HG03280 (cell line): ENCODE measurements at regions not wholly inside any gene's neighbourhood (a gene's known extent, or its start where the extent isn't known, plus 50 kb on each side); places are given as distances from the start of the nearest gene placed in this dataset.

Experiments used
- ATAC-seq: cut with Tn5 transposase; IDR thresholded peaks from one replicate; pipeline ENCODE4 v1.9.1; 2021; ENCODE audit warnings: mild to moderate bottlenecking, moderate library complexity; ENCODE audit not compliant: unreplicated experiment

DNA sequence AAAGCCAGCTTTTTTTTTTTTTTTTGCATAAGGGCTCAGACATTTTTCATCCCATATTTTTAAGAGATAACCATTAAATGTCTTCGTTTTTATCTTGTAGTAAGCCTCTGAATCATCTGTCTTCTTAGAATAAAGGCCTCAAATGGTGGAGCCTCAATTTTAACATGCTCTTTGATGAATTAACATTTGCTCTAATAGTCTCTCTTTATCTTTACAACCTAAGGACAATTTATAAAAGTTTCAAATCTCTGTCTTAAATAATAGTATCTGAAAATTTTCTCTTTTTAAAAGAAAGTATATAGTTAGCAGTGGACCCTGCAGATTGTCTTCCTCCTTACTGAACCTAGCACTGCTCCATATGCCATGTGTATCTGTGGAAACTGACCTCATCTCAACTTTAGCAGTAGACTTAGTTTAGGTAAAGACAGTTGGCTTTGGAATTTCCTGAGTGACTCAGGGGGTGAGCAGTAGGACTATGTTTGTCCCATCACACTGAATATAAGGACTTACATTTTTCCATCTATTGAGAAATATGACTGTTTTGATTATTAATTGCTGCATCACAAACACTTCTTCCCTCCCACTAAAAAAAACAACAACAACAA lies 1658.0 kb downstream of the STIM2 start:
- no peak for ATAC-seq

DNA sequence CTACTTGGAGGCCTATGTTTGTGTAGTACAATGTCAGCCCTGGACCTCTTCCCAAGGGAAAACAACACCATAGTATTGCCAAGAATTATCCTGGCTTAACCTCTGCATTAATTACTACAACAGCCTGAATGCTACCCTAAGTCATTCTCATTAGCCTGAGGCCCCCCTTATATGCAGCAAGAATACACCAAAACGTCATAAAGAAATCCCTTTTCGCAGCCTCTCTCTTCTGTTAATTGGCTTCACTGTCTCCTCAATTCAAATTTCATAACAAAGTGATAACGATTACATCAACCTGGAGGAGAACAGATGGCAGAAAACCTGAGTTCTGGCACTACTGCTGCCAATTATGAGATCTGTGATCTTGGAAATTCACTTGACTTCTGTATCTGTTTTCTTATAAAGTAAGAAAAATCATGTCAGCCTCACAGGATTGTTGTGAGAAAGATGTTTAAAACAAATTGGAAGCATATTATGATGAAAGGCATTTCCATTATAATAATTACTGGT lies 1663.1 kb downstream of the STIM2 start:
- no peak for ATAC-seq

DNA sequence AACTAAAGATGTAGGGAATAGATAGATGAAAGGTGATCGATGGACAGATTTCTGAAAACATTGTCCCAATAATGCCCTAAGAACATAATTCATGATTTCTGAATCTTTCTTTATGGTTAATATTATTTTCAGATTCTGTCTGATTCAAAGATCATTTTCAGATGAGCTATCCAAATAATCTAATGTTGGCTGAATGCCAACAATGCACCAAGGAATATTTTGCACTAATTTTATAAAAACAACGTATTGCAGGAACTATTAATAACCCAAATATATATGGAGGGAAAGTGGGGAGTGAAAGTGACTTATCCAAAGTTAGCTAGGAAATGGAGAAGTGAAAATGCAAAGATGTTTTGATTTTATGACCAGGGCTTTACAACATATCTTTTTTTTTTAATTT lies 1675.5 kb downstream of the STIM2 start:
- ATAC-seq: no peak

DNA sequence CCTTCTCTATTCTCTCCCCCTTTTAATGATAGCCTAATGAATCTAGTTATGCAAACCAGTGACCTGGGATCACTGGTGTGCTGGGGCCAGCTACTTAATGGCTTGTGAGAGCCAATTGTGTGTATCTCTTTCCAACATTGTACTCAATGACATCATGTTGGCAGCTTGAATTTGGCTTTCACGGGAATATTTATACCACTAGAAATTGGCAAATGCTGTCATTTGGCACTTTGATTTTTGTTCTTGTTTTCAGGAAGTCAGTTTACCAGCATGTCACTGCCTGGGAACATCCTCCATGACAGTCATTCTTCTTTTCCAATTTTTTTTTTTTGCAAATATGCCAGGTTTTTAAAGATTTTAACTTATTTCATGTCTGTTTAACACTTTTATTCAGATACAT lies 1685.3 kb downstream of the STIM2 start:
- no peak for ATAC-seq

DNA sequence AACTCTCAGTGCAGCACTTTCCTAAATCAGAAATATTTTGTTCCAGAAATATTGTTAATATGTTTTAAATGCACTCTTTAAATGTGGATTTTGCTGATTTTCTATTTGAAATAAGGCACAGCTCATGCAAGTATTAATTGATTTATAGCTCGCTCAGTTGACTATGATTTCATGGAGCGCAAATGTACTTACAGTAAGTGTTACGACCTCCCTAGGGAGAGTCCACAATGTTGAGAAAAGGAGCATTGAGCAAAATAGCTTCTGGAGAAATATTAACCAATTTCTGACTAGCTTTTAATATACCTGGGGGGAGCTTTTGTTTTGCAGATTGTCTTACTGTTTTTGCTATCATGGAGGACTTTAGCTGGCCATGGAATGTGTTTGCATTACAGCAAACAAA lies 1687.5 kb downstream of the STIM2 start:
- no peak for ATAC-seq

DNA sequence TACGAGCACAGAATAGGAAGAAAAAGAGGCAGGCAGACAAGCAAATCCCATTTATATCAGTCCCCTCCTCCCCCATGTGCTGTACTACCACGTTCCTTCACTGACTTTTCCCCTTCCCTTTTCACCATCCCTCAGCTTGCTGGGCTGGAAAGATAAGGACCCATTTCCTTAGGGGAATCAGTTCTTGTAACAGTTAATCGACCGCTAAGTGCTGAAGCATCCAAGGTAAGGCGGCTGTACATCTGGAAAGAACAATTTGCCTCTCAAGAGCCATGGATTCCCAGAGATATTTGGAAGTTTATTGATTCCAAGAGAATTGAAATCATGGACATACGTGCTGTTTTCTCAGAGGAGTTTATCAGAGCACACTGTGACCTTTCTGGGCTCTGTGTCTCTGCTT lies 1688.0 kb downstream of the STIM2 start:
- ATAC-seq: no peak

DNA sequence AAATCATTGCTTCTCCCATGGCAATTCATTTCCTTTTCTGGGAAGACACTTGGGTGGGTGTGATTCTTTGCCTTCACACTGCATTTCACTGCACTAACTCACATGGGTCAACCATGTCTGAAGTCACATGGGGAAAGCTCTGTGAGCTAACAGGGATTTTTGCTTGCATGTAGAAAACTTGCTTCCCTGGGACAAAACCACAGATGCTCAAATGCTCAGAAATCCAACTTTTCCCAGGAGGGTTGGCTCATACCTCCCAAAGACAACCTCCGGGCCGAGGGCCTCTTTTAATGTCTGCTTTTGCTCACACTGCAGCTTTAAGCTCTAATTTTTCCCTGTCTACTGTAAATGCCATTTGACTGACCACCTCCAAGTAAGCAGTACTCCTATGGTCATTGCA lies 1695.2 kb downstream of the STIM2 start:
- no peak for ATAC-seq

DNA sequence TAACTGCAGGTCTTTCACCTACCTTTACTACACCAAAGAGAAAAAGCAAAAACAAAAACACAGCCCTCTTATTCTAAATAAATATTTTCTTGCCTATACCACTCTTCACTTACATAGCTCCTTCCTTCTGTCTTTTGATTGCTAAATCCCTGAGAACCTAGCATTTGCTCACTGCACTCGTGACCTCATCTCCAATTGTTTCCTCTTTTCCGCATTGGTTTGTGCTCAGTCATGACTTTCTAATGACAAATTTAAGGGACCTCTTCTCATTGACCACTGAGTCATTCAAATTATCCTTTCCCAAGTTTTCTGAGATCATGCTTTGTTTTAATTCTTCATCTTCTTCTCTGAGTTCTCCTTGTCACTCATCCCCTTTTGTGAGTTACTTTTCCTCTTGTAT lies 1697.1 kb downstream of the STIM2 start:
- no peak for ATAC-seq

DNA sequence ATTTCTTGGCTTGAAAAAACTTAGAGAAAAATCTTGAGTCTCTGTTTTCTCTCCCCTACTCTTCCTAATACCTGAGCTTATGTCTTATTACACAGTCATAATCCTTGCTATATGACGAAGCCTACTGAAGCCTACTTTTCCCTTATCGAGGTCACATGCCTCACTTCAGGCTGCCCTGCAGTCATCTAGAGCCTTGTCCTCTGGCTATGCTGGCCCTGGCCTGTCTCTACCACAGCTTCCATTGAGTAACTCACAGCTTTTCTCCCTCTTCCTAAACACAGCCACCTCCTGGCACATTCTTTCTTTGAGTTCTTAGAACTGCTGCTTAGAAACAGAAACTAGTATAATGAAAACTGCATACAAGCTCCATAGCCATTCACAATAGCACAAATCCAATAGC lies 1698.3 kb downstream of the STIM2 start:
- ATAC-seq: no peak

DNA sequence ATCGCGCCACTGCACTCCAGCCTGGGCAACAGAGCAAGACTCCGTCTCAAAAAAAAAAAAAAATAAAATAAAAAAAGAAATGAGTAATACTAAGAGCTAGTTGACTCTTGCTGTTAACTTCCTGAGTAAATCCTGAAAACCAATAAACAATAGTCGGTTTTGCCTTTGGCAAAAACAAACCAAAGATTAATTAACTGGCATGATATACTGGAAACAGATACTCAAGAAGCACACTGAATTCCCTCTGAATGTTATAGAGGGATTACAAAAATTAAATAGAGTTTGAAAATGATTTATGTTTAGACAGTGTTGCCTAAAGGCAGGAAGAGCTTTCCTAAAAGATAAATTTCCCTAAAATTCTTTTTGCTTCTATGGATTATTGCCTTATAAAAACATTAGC lies 1702.3 kb downstream of the STIM2 start:
- ATAC-seq: no peak

DNA sequence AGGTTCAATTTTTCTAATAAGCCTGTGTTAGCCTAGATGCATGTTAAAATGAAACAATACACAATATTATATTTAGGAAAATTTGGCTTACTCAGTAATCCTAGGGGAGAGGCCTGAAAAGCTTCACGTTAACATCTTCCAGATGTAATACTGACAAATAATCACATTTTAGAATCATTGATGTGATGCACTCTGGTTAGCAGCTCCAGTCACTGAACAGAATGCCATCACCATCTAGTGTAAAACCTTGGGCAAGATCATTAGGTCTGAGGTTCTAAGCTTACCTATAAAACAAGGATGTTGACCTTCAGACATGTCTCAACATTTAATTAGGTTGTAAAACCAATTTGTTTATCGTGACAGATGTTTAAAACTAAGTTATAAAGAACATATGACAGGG lies 1704.8 kb downstream of the STIM2 start:
- no peak for ATAC-seq

DNA sequence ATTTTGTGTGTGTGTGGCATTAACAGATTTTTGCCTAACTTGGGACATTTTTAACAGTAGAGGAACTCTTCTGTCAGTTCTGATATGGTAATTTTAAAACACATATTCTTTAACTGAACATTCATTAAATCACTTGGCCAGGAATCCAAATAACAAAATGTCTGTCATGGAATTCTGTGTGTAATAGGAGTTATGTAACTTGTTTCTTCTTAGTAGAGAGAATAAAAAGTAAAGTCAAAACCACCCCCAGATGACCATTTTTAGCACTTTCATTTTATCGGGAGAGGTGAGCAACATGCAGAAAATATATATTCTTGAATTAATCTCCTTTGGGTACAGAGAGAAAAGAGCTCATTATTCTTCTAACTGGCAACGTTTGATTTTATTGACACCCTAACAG lies 1740.3 kb downstream of the STIM2 start:
- ATAC-seq: no peak

DNA sequence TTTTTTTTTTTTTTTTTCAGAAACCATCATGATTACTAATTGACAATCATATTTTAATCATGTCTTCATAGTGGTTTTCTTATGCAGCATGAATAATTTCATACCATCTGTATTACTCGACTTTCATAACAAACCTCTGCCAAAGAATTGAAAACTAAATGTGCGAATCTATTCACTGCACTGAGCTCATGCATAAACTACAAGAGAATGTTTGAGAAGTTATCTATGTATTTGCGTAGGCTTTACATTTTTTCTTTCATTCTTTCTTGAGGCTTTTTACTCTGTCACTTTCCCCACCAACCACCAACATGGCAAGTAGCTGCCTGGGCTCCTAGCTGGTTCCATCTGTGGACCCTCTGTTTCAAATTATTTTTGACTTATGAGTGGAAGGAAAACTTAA lies 1761.0 kb downstream of the STIM2 start:
- no peak for ATAC-seq

DNA sequence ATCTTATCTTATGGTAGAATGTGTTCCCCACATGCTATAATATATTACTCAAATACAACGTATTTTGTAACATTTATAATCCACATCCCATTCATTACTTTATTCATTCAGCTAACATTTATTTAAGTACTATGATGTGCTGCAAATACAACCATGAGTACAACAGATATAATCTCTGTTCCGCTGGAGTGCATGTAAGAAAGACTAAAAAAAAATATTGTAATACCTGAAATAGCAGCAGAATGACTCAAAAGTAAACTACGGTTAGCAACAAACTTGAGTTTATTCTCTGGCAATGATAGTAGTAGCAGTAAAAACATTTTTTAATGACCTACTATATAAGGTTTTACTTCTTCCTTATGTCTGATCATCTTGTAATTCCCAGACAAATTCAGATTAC lies 1776.3 kb downstream of the STIM2 start:
- ATAC-seq: no peak

DNA sequence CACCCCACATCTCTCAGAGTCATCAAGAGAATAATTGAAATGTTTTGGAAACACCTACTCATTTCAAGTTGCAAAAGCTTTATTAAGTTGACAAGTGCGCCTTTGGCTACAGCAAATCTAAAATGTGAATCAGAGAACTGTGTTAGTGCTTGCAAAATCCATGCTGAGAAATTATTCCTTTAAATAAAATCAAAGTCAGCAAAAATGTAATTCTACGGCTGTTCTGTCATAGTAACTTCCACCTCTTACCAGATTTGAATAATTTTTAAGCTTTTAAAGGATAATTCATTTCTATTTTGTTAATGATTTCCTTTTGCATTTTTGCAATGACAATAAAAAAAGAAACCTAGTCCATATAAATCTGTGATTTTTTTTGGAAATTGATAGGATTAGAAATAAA lies 1779.1 kb downstream of the STIM2 start:
- ATAC-seq: no peak

DNA sequence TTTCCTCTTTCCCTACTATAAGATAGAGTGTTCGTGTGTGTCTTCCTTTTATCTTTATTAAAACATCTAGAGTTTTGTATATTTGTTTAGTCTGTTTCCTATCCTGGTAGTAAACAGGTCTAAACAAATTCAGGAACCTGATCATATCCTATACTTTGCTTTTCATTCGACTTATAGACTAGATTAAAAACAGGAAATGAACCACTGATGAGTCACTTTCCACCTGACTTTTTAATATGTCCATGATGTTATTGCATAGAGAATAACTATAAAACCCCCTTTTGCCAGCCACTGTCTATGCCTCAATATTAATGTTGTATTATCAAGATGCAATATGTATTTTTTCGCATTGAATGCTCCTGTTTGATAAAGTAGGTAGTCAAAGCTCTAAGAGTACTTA lies 1794.0 kb downstream of the STIM2 start:
- ATAC-seq: no peak

DNA sequence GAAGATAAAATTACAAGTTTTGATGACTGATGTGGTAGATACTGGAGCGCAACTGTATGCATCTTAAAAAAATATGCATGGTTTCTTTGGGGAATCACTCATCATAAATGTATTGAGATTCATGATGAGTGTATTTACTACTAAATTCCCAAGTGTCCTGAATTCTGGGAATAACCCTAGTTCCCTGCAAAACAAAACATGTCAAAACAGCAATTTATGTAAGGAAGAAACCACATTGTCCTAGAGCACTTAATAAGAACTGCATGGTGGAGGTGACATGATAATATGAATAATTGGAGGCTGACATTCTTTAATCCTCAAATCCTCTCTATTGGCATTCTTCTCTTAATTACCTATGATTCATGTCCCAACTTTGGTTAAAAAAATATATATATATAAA lies 1804.7 kb downstream of the STIM2 start:
- no peak for ATAC-seq

DNA sequence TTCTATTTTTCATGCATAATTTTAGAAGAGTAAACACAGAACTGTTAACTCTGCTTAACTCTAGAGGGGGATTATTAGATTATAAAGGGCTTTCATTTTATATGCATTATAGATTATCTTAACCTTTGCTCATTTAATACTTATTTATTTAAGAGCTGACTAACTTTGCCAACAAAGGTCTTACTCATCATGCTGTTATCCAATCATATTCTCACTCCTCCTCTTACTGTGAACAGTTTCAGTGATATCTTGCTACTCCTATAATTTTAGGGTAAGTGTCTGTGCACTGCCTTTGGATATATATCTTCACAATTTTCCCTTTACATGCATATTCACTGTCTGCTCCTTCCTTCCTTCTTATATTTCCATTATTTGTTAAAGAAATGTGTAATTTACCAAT lies 1814.9 kb downstream of the STIM2 start:
- no peak for ATAC-seq

DNA sequence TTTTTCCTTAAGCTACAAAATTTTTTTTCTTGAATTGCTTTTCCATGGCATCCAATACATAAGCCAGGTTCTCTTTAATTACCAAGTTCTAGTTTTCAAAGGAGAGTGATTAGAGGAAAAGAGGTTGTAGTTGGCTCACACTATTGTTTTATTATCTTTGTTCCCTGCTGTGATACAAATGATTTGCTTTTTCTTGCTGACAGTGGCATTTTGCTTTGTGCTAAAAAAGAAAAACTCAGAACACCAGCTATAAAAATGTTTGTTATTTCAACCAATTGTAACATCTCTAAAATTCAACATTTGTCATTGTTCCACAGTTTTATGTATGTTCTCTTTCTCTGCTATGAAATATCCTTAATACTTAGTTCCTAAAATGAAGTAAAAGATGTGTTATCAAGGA lies 1817.2 kb downstream of the STIM2 start:
- no peak for ATAC-seq

DNA sequence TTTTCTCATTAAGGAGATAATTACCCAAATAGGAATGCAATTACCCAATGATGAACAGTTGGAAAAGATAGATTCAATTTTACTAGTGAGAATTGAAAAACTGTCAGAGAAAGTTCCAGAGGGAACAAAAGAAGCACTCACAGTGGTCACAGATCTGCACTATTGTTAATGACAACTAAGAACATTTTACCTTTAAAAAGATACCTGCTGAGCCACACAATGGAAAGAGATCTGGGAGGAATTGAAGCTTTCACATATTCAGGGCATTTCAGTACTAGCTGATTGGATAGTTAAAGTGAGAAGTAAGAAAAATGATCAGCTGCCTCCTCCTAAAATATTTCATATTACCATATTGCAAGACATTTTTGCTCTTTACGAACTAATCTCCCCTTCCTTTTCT lies 1822.2 kb downstream of the STIM2 start:
- no peak for ATAC-seq

DNA sequence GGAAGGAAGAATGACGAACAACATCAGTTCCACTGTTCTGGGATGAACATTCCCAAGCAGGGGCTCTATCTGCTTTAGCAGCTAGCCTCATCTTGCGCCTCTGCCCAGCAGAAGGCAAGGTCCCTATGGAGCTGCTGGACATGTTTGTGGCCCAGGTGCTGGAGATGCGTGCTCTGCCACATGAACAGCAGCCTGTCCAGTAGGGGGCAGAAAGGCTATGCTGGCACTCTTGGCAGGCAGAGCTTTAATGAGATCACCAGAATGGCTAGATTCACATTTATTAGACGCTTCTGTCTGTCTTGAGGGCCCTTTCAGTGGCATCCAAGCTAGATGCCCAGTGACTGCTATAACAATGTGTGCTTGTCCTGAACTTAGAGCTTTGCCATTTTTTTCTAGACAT lies 1826.0 kb downstream of the STIM2 start:
- no peak for ATAC-seq

DNA sequence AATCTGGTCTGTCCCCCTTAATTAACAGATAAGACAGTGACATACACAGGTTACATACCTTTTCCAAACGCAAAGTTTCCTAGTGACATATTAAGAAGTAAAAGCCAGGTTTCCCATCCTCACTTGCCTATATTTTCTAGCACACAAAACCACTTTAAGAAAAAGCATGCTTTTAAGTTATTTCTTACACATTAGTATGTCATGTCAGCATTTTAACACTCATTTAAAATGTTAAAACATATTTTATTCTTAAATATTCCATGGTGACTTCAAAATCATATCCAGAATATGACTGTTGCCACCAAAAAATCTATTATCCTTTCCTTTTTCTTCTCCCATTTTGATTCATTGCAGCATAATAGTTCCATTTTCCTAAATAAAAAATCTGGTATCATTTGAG lies 1830.2 kb downstream of the STIM2 start:
- ATAC-seq: no peak

DNA sequence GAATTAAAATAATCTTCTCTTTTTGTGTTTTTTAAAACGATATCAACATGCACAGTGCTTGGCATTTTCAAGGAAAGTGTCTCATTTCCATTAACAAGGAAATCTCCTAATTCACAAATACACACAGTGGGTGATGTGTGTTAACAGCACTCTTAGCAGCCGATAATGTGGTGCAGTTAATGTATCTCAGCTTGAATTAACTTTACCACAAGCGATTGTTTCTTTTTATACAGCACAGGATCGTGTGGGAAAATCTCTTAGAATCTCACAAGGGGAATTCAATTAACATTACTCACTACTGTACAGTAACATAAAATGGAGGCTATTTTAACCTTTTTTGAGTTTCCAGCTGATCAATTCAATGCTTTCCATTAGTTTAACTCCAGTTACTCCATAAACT lies 1841.9 kb downstream of the STIM2 start:
- no peak for ATAC-seq

DNA sequence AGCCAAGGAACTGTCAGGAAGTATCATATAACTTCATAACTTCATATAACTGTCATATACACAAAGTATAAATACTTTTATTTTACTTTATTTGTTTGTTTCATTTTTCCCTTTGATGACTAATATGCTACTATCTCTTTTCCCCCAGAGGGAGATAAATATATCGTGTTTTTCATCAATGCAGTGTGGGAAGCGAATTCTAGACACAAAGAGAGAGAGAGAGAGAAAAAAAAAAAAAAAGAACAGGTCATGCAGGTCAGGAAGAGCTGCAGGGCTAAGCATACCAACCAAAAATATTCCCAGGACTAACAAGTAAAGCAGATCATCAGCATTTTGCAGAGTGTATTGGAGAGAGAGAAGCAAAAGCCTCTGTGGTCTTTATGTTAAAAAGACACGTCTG lies 1849.2 kb downstream of the STIM2 start:
- ATAC-seq: no peak
